ENCODE measurements at regions not wholly inside any gene's neighbourhood (a gene's known extent, or its start where the extent isn't known, plus 50 kb on each side); places are given as distances from the start of the nearest gene placed in this dataset.

DNA sequence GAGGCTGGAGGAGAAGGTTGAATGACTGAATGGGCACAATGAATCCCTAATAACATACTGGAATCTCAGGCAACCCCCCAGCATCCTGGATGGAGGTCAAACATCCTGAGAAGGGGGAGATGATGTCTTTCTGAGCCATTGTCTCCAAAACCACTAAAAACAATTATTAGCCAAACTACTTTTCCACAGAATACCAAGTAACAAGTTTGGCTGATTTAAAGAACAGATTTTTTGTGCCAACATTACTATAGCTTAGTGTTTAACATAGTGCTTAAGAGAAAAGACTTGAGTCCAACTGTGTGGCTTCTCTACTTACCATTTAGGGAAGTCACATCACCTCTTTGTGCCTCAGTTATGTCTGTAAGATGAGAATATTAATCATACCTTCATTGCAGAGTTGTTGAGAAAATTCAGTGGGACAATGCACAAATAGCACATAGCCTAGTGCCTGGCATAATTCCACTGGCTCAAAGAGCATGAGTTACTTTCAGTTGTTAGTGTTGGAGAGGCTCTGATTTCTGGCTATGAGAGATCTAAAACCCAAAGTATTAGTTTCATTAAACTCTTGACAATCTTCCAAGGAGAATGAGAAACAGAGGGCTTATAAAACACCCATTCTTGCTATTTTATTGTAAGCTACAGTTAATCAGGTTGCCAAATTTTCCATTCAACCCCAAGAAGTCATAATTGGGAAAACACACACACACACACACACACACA lies 111.3 kb upstream of the NR3C1 start:
- Mint-ChIP-seq H3K36me3 (peaks cover 7% of the 10 kb centered on the region), H3K27ac (no peak overlapping the region), H3K4me3 (no peak overlapping the region), H3K9me3 (no peaks in the 10 kb centered on the region), H3K4me1 (ENCODE audit: low read depth in 2 of 2) (no peaks in the 10 kb centered on the region), H3K27me3 (no peaks in the 10 kb centered on the region)
- DNase-seq (ENCODE audit: low spot score) (no peak), ATAC-seq (no peak)

GRCh38 chr5:143513720-143514119 lies 110.2 kb upstream of the NR3C1 start:
- ATAC-seq (no peak), DNase-seq (ENCODE audit: low spot score) (no peak)
- peaks cover 4% of the 10 kb centered on the region for H3K36me3 Mint-ChIP-seq
- H3K27me3 Mint-ChIP-seq = no peaks in the 10 kb centered on the region
- peaks cover 0 to under 1% of the 10 kb centered on the region in 2 donors for H3K4me1 Mint-ChIP-seq (ENCODE audit: low read depth in 2 of 2)
- H3K4me3 Mint-ChIP-seq = no peak overlapping the region
- no peaks in the 10 kb centered on the region for H3K9me3 Mint-ChIP-seq
- H3K27ac Mint-ChIP-seq = no peak overlapping the region

DNA sequence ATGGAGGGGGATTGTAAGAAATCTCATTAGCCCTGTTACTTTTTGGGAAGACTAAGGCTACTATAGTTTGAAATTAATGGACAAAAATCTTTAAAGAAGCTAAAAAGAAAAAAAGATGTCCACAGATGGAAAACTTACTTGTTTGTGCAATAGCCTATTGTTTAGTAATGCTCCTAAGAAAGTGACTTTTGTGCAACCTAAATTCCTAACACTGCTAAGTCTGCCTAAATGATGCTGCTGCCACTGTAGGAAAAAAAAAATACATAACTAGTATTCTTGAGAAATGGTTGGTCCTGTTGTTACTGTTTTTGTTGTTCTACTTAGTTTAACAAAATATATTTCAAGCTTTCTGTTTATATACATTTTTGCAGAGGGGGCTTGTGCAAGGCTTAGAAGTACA lies 108.2 kb upstream of the NR3C1 start:
- no peaks in the 10 kb centered on the region for H3K9me3 Mint-ChIP-seq
- H3K4me1 Mint-ChIP-seq (ENCODE audit: low read depth in 2 of 2) = peaks cover 0 to 5% of the 10 kb centered on the region in 2 donors
- H3K36me3 Mint-ChIP-seq = no peaks in the 10 kb centered on the region
- no peak for ATAC-seq
- no peak overlapping the region for H3K27ac Mint-ChIP-seq
- H3K4me3 Mint-ChIP-seq = no peak overlapping the region
- H3K27me3 Mint-ChIP-seq = no peaks in the 10 kb centered on the region
- no peak for DNase-seq (ENCODE audit: low spot score)

GRCh38 chr5:143509758-143510221 lies 106.3 kb upstream of the NR3C1 start:
- no peak for ATAC-seq
- H3K27ac Mint-ChIP-seq = no peak overlapping the region

DNA sequence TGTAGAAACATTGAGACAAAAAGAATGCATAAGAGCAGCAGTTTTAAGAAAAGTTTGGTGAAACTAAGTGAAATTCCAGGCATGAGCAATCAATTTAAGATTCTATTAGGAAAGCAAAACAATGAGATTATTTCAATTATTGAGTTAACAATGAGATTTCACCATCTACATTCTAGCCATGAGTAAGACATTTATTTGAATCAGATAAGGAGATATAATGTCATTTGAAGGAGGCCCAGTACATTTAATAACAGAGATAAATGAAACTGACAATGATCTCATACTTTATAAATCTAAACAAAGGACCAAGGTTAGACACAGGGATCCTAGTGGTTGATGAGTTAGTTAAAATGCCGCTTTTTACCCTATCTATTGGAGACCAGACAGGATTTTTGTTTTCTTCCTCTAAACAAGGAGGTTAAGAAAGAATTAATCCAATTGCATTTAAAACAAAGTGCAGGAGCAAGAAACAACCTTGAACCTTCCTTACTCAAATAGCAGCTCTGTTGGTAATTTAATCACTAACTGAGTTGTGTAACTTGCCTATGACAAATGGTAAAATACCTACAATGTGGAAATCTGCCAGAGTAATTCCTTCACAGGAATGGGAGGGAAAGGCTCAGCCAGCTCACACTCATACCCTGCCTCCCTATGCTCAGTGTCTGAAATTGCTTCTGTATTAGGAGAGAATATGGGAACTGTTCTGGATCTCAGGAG lies 103.5 kb upstream of the NR3C1 start:
- DNase-seq (ENCODE audit: low spot score) = no peak
- H3K27ac Mint-ChIP-seq = no peak overlapping the region
- H3K4me1 Mint-ChIP-seq (ENCODE audit: low read depth in 2 of 2) = peaks cover 0 to 5% of the 10 kb centered on the region in 2 donors
- ATAC-seq = no peak
- H3K4me3 Mint-ChIP-seq = no peak overlapping the region
- no peaks in the 10 kb centered on the region for H3K36me3 Mint-ChIP-seq
- no peaks in the 10 kb centered on the region for H3K27me3 Mint-ChIP-seq
- H3K9me3 Mint-ChIP-seq = no peaks in the 10 kb centered on the region

More at GRCh38 chr5:143509758-143510221, 106.3 kb upstream of the NR3C1 start:
- H3K36me3 Mint-ChIP-seq = no peaks in the 10 kb centered on the region
- H3K9me3 Mint-ChIP-seq = no peaks in the 10 kb centered on the region
- no peak overlapping the region for H3K4me3 Mint-ChIP-seq
- no peaks in the 10 kb centered on the region for H3K27me3 Mint-ChIP-seq
- no peak for DNase-seq (ENCODE audit: low spot score)
- peaks cover 0 to 5% of the 10 kb centered on the region in 2 donors for H3K4me1 Mint-ChIP-seq (ENCODE audit: low read depth in 2 of 2)

- H3K27ac Mint-ChIP-seq = no peak overlapping the region
Measured at GRCh38 chr5:143505934-143506333, 102.4 kb upstream of the NR3C1 start.

GRCh38 chr5:143505354-143505753 lies 101.9 kb upstream of the NR3C1 start:
- DNase-seq (ENCODE audit: low spot score) (no peak), ATAC-seq (no peak)
- Mint-ChIP-seq H3K4me1 (ENCODE audit: low read depth in 2 of 2) (peaks cover 0 to 5% of the 10 kb centered on the region in 2 donors), H3K36me3 (no peaks in the 10 kb centered on the region), H3K27ac (no peak overlapping the region), H3K27me3 (no peaks in the 10 kb centered on the region), H3K9me3 (no peaks in the 10 kb centered on the region), H3K4me3 (no peak overlapping the region)

More at GRCh38 chr5:143505934-143506333, 102.4 kb upstream of the NR3C1 start:
- H3K4me3 Mint-ChIP-seq = no peak overlapping the region
- H3K27me3 Mint-ChIP-seq = no peaks in the 10 kb centered on the region
- no peaks in the 10 kb centered on the region for H3K36me3 Mint-ChIP-seq
- no peaks in the 10 kb centered on the region for H3K9me3 Mint-ChIP-seq
- ATAC-seq (no peak), DNase-seq (ENCODE audit: low spot score) (no peak)
- peaks cover 0 to 5% of the 10 kb centered on the region in 2 donors for H3K4me1 Mint-ChIP-seq (ENCODE audit: low read depth in 2 of 2)

DNA sequence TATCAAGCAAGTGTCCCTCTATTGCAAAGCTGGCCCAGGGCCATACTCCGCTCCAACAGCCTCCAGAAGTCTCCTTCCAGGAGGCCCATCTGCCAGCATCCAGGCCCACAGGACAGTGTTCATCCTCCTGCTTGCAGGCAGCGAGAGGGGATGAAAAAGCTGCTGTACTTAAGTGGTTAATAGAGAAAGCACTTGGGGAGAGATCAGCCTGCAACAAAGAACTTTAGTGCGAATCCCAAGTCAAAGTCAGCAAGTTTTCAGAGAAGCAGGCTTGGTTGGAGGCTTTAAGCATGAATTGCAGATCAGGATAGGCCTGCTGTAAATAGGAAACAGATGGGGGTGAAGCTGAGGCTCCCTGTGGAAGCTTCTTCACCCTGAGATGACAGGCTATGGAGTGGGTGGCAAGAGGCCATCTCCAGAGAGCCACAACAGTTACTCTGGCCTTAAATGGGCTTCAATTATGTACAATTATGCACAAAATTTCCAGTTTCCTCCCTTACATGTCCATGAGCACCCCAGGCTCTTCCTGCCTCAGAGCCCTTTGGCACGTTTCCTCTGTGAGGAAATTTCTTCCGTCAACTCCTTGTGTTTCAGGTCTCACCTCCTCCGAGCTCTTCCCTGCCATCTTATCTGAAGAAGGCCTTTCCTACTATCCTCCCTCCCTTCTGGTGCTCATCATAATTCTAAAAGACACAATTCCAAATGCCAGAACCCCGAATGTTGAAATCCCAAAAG lies 98.0 kb upstream of the NR3C1 start:
- no peak overlapping the region for H3K27ac Mint-ChIP-seq
- peaks cover 2 to 8% of the 10 kb centered on the region in 2 donors for H3K27me3 Mint-ChIP-seq
- ATAC-seq = no peak
- peaks cover 0 to 3% of the 10 kb centered on the region in 2 donors for H3K4me1 Mint-ChIP-seq (ENCODE audit: low read depth in 2 of 2)
- H3K36me3 Mint-ChIP-seq = no peaks in the 10 kb centered on the region
- no peaks in the 10 kb centered on the region for H3K9me3 Mint-ChIP-seq
- no peak overlapping the region for H3K4me3 Mint-ChIP-seq
- no peak for DNase-seq (ENCODE audit: low spot score)

- DNase-seq (ENCODE audit: low spot score) = no peak
- Mint-ChIP-seq H3K9me3 (peaks cover 2% of the 10 kb centered on the region), H3K27me3 (peaks cover 2 to 8% of the 10 kb centered on the region in 2 donors), H3K4me3 (no peak overlapping the region), H3K4me1 (ENCODE audit: low read depth in 2 of 2) (peaks cover 0 to 8% of the 10 kb centered on the region in 2 donors), H3K27ac (no peak overlapping the region), H3K36me3 (no peaks in the 10 kb centered on the region)
- ATAC-seq = no peak
Measured at GRCh38 chr5:143499480-143500114, 96.1 kb upstream of the NR3C1 start.

DNA sequence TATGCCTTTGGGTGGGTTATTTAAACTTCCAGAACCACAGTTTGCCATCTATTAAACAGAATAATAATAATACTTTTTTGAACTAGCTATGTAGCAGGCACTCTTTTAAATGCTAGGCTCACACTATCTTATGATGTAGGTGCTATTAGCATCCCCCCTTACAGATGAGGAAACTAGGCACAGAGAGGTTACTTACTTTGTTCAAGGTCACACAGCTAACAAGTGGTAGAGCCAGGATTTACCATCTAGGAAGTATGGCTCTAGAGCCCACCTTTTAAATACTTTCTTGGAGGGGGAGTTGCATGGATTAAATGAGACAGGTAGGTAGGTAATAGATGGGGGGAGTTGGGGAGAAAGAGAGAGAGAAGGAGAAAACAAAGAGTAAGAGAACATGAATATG lies 95.3 kb upstream of the NR3C1 start:
- ATAC-seq (no peak), DNase-seq (ENCODE audit: low spot score) (no peak)
- Mint-ChIP-seq H3K27me3 (peaks cover 2 to 8% of the 10 kb centered on the region in 2 donors), H3K9me3 (peaks cover 3% of the 10 kb centered on the region), H3K27ac (no peak overlapping the region), H3K4me3 (no peak overlapping the region), H3K36me3 (no peaks in the 10 kb centered on the region), H3K4me1 (ENCODE audit: low read depth in 2 of 2) (peaks cover 0 to 8% of the 10 kb centered on the region in 2 donors)

- Mint-ChIP-seq H3K27ac (no peak overlapping the region), H3K4me1 (ENCODE audit: low read depth in 2 of 2) (peaks cover 0 to 8% of the 10 kb centered on the region in 2 donors), H3K36me3 (no peaks in the 10 kb centered on the region), H3K9me3 (peaks cover 3% of the 10 kb centered on the region), H3K27me3 (peaks cover 2 to 8% of the 10 kb centered on the region in 2 donors), H3K4me3 (no peak overlapping the region)
- ATAC-seq (no peak), DNase-seq (ENCODE audit: low spot score) (no peak)
Measured at GRCh38 chr5:143497749-143498148, 94.3 kb upstream of the NR3C1 start.

- Mint-ChIP-seq H3K27ac (no peak overlapping the region), H3K4me1 (ENCODE audit: low read depth in 2 of 2) (peaks cover 0 to 8% of the 10 kb centered on the region in 2 donors), H3K9me3 (peaks cover 3% of the 10 kb centered on the region), H3K36me3 (no peaks in the 10 kb centered on the region), H3K4me3 (no peak overlapping the region), H3K27me3 (peaks cover 2 to 8% of the 10 kb centered on the region in 2 donors)
- DNase-seq (ENCODE audit: low spot score) (no peak), ATAC-seq (no peak)
Measured at GRCh38 chr5:143496943-143497342, 93.5 kb upstream of the NR3C1 start.

DNA sequence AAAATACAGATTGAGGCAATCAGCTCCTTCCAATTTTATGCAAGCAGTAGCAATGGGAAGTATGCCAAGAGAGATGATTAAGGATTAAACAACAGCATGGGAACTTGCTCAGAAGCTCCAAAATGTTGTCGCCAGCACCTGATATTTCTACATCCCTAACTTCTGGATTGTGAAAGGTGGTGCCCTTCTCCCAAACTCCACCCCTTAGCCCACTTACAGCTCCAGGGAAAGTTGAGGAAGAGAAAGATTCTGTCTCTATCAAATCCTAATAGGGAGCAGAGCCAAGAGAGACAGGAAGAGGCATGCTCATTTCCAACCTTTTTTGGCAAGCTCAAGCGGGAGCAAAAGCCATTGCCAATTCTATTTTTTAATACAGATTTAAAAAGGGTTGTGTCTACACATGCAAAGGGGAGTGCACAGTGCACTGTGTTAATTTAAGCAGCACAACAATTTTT lies 92.4 kb upstream of the NR3C1 start:
- peaks cover 0 to 8% of the 10 kb centered on the region in 2 donors for H3K4me1 Mint-ChIP-seq (ENCODE audit: low read depth in 2 of 2)
- no peak for DNase-seq (ENCODE audit: low spot score)
- H3K27me3 Mint-ChIP-seq = peaks cover 2 to 8% of the 10 kb centered on the region in 2 donors
- H3K36me3 Mint-ChIP-seq = no peaks in the 10 kb centered on the region
- H3K27ac Mint-ChIP-seq = no peak overlapping the region
- no peak overlapping the region for H3K4me3 Mint-ChIP-seq
- peaks cover 3% of the 10 kb centered on the region for H3K9me3 Mint-ChIP-seq
- ATAC-seq = no peak

Measured in natural killer cell treated with Interleukin-12 subunit alpha and Interleukin-12 subunit beta and Interleukin-15 and Interleukin-18, amount 100 ng/mL, for 72 hours (primary cell).